K562 (cell line): ENCODE measurements at regions not wholly inside any gene's neighbourhood (a gene's known extent, or its start where the extent isn't known, plus 50 kb on each side); places are given as distances from the start of the nearest gene placed in this dataset.
A peak's percentile ranks its signal among the peaks of the same experiment; 100 is the strongest.

Source experiments
- ATAC-seq: fragments of 200-7000 bp; cut with Tn5 transposase; 3 replicates; pipeline ENCODE4 v1.9.1; 2020; ENCODE audit warnings: moderate library complexity
- BruUV-seq: library from RNA; stranded (reverse); fragments of 400-500 nt; replicated peaks from 2 replicates; lab custom pipeline; 2021; lab: Mats Ljungman, UMichigan
- CTCF ChIA-PET: fragments of 300-600 bp; formaldehyde crosslinking; extraction: SDS; loops from one replicate; lab custom pipeline; 2021; ENCODE audit warnings: low intra/inter-chr PET ratio; lab: Yijun Ruan, JAX
- POLR2A ChIA-PET: fragments of 300-600, 350-650 bp; sonication (Branson Sonifier 250); formaldehyde crosslinking; extraction: SDS; loops from one replicate; lab custom pipeline; 2021; ENCODE audit warnings: antibody characterized with exemption, inconsistent platforms; lab: Yijun Ruan, JAX
- DNase-seq, 4 experiments: peaks; one replicate each; pipeline versions ENCODE4 v3.0.0 to v3.0.0-alpha.2; 2011 to 2018; ENCODE audit warnings: low spot score in 3 of 4, mixed read lengths in 3 of 4; ENCODE audit errors: extremely low read depth in 1 of 4
- FAIRE-seq: peaks from 2 replicates; lab custom pipeline; 2011; peaks lifted over from hg19 to GRCh38; lab: Jason Lieb, UNC
- H2AFZ ChIP-seq: 2 replicates; pipeline ENCODE4 v1.6.0; 2011; ENCODE audit warnings: low read depth, low read length, control low read depth, inconsistent platforms
- H3K27ac ChIP-seq: fragments of 200-600 bp; 3 replicates; pipeline ENCODE4 v1.8.0; 2011; ENCODE audit warnings: low read depth, mild to moderate bottlenecking, control low read depth, inconsistent platforms, low read length, moderate library complexity, mixed read lengths; ENCODE audit errors: extremely low read depth
- H3K27me3 ChIP-seq, 2 experiments: fragments of 300-600 bp in 1 of 2; 2 replicates in 1 of 2; 3 replicates in 1 of 2; pipeline versions ENCODE4 v1.6.0 to v1.8.0; 2011; ENCODE audit warnings: inconsistent platforms in 2 of 2, low read length in 2 of 2, mild to moderate bottlenecking in 1 of 2, mixed read lengths in 1 of 2, moderate library complexity in 1 of 2; ENCODE audit not compliant: control insufficient read depth in 2 of 2, insufficient read depth in 2 of 2
- H3K36me3 ChIP-seq: fragments of 300-600 bp; 3 replicates; pipeline ENCODE4 v1.8.0; 2011; ENCODE audit warnings: mild to moderate bottlenecking, low read length, inconsistent platforms; ENCODE audit not compliant: control insufficient read depth, insufficient read depth
- H3K4me1 ChIP-seq, 2 experiments: fragments of 200-600 bp in 1 of 2; replicated peaks in 1 of 2; 2 replicates in 1 of 2; 3 replicates in 1 of 2; pipeline versions ENCODE4 v1.5.1 to v1.8.0; 2011; ENCODE audit warnings: inconsistent platforms in 2 of 2, low read length in 2 of 2, mild to moderate bottlenecking in 1 of 2, mixed read lengths in 1 of 2, moderate library complexity in 1 of 2; ENCODE audit not compliant: control insufficient read depth in 2 of 2, insufficient read depth in 2 of 2
- H3K4me2 ChIP-seq: 2 replicates; pipeline ENCODE4 v1.6.1; 2011; ENCODE audit warnings: low read length, control low read depth, inconsistent platforms, mixed read lengths; ENCODE audit not compliant: insufficient read depth
- H3K4me3 ChIP-seq: fragments of 200-600 bp; sonication (generic), shearing (Covaris generic); 2 replicates; pipeline ENCODE4 v1.5.1; 2016; ENCODE audit warnings: control low read depth, inconsistent platforms
- H3K79me2 ChIP-seq: fragments of 200-600 bp; 3 replicates; pipeline ENCODE4 v1.8.0; 2011; ENCODE audit warnings: low read length, inconsistent platforms; ENCODE audit not compliant: control insufficient read depth, insufficient read depth
- H3K9ac ChIP-seq, 2 experiments: 2 replicates each; pipeline versions ENCODE4 v1.6.0 to v1.6.1; 2011; ENCODE audit warnings: low read depth in 2 of 2, low read length in 2 of 2, control low read depth in 1 of 2, inconsistent platforms in 1 of 2, mild to moderate bottlenecking in 1 of 2, mixed read lengths in 1 of 2; ENCODE audit not compliant: insufficient read depth in 1 of 2
- H3K9me1 ChIP-seq: one replicate; pipeline ENCODE4 v1.6.0; 2011; ENCODE audit warnings: inconsistent platforms, mild to moderate bottlenecking, low read length, moderate library complexity; ENCODE audit not compliant: control insufficient read depth, insufficient read depth
- H3K9me3 ChIP-seq: replicated peaks from 2 replicates; pipeline ENCODE4 v1.5.1; 2011; ENCODE audit warnings: low read depth, low read length, inconsistent platforms; ENCODE audit not compliant: control insufficient read depth, insufficient read depth
- H4K20me1 ChIP-seq: replicated peaks from 2 replicates; pipeline ENCODE4 v1.6.1; 2011; ENCODE audit warnings: low read length, inconsistent platforms, mixed read lengths; ENCODE audit not compliant: control insufficient read depth, insufficient read depth
- ATF1 ChIP-seq, 2 experiments: fragments of 450-650 bp in 1 of 2; IDR thresholded peaks; 2 replicates each; pipeline ENCODE4 v1.6.1; 2016; ENCODE audit warnings: missing compliant biosample characterization in 1 of 2, missing genetic modification characterization in 1 of 2
- BACH1 ChIP-seq: fragments of 200-800 bp; sonication (Bioruptor generic); IDR thresholded peaks from 2 replicates; pipeline ENCODE4 v1.6.1; 2016; ENCODE audit warnings: missing genetic modification characterization, missing compliant biosample characterization
- BRD9 ChIP-seq: fragments of 450-650 bp; IDR thresholded peaks from 2 replicates; pipeline ENCODE4 v1.6.1; 2018; ENCODE audit warnings: low read depth; ENCODE audit not compliant: partially characterized antibody
- C11orf30 ChIP-seq: fragments of 450-650 bp; IDR thresholded peaks from 2 replicates; pipeline ENCODE4 v1.6.1; 2016; ENCODE audit warnings: low read depth, mild to moderate bottlenecking
- CBX1 ChIP-seq: sonication (generic); IDR thresholded peaks from 2 replicates; pipeline ENCODE4 v1.6.1; 2016; ENCODE audit warnings: antibody characterized with exemption, low read depth, mild to moderate bottlenecking
- HMG20A ChIP-seq: fragments of 450-650 bp; formaldehyde crosslinking; conservative IDR thresholded peaks from 2 replicates; pipeline ENCODE4 v1.4.0; 2020; ENCODE audit warnings: mild to moderate bottlenecking, mixed read lengths
- JUN ChIP-seq, 2 experiments: sonication (generic) in 1 of 2; formaldehyde crosslinking in 1 of 2; IDR thresholded peaks; 2 replicates each; pipeline versions ENCODE4 v1.6.1 to v1.8.0; 2012 to 2022; ENCODE audit warnings: borderline replicate concordance in 2 of 2, mild to moderate bottlenecking in 2 of 2, improper control_type of control experiment in 1 of 2, low read depth in 1 of 2, low read length in 1 of 2, missing genetic modification reagents in 1 of 2
- MAFF ChIP-seq: IDR thresholded peaks from 2 replicates; pipeline ENCODE4 v1.6.1; 2012; ENCODE audit warnings: low read length, improper control_type of control experiment
- MTA2 ChIP-seq: fragments of 450-650 bp; IDR thresholded peaks from 2 replicates; pipeline ENCODE4 v1.6.1; 2016; ENCODE audit warnings: low read depth
- PURB ChIP-seq: sonication (generic); formaldehyde crosslinking; IDR thresholded peaks from 2 replicates; pipeline ENCODE4 v1.9.0; 2021; ENCODE audit warnings: low read depth, mild to moderate bottlenecking, missing genetic modification reagents
- RFX1 ChIP-seq: fragments of 450-650 bp; IDR thresholded peaks from 2 replicates; pipeline ENCODE4 v1.6.1; 2016; ENCODE audit warnings: mild to moderate bottlenecking, moderate library complexity
- YBX1 ChIP-seq: fragments of 450-650 bp; IDR thresholded peaks from 2 replicates; pipeline ENCODE4 v1.7.1; 2016; ENCODE audit warnings: mild to moderate bottlenecking
- ZBTB9 ChIP-seq: fragments of 450-650 bp; formaldehyde crosslinking; IDR thresholded peaks from 2 replicates; pipeline ENCODE4 v1.4.0; 2020; ENCODE audit warnings: mild to moderate bottlenecking, moderate library complexity
- ZFP30 ChIP-seq: fragments of 250-450 bp; sonication (Bioruptor Pico); IDR thresholded peaks from 2 replicates; pipeline ENCODE4 v1.8.0; 2022; ENCODE audit warnings: moderate library complexity, mild to moderate bottlenecking, inconsistent platforms, borderline replicate concordance
- ZNF124 ChIP-seq: sonication (generic); formaldehyde crosslinking; IDR thresholded peaks from 2 replicates; pipeline ENCODE4 v1.8.1; 2022; ENCODE audit warnings: missing genetic modification reagents
- ZNF316 ChIP-seq: fragments of 450-650 bp; IDR thresholded peaks from 2 replicates; pipeline ENCODE4 v1.6.1; 2016
- ZNF609 ChIP-seq: sonication (generic); formaldehyde crosslinking; IDR thresholded peaks from 2 replicates; pipeline ENCODE4 v1.8.1; 2023; ENCODE audit warnings: missing genetic modification reagents, mild to moderate bottlenecking, borderline replicate concordance
- WGBS: fragments of 100-300 bp; shearing (Covaris generic); methylation state at CpG from one replicate; pipeline ENCODE4 v1.1.6; 2016; ENCODE audit warnings: low coverage, mixed read lengths; ENCODE audit not compliant: insufficient coverage; ENCODE audit errors: missing lambda C conversion rate; 5-methylcytosine and 5-hydroxymethylcytosine counted together
- in situ Hi-C: fragments of 300-500 bp; cut with MboI; formaldehyde crosslinking; loops from 4 replicates; pipeline ENCODE4 v1.15.0; 2018; ENCODE audit warnings: inconsistent platforms, mixed read lengths
- intact Hi-C: fragments of 100-400 bp; cut with micrococcal nuclease; formaldehyde crosslinking; loops from 2 replicates; pipeline ENCODE4 v1.14.2; 2022

DNA sequence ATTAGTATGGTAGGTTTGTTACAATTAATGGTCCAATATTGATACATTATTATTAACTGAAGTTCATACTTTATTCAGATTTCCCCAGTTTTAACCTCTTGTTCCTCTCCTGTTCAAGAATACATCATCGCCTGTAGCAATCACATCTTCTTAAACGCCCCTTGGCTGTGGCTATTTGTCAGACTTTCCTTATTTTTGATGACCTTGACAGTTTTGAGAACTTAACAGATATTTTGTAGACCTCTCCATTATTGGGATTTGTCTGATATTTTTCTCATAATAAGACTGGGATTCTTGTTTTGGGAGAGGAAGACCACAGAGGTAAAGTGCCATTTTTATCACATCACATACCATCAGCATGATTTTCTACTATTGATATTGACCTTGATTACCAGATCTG lies 112.3 kb upstream of the MARCHF11 start:
- CTCF ChIA-PET: no interaction called here
- Histone ChIP-seq H3K4me3 (no peak overlapping the region), H3K9me1 (no peaks in the 10 kb centered on the region), H3K9ac (no peak overlapping the region), H3K4me2 (no peak overlapping the region), H3K27me3 (no peaks in the 10 kb centered on the region), H3K4me1 (no peaks in the 10 kb centered on the region), H2AFZ (no peak overlapping the region), H3K9me3 (no peaks in the 10 kb centered on the region), H3K79me2 (no peaks in the 10 kb centered on the region), H3K36me3 (no peaks in the 10 kb centered on the region), H4K20me1 (no peaks in the 10 kb centered on the region), H3K27ac (no peak overlapping the region)
- intact Hi-C loops: no loop called here
- DNase-seq (no peak), ATAC-seq (no peak), FAIRE-seq (no peak)
- no TSS peak for BruUV-seq
- 0% methylated on average over 2 of the region's 2 CpGs for WGBS
- in situ Hi-C loops: no loop called here
- TF ChIP-seq ZFP30 (CRISPR knock-in tag) (no peak), MAFF (peak; percentile 18; the same call in 1 of the 2 replicates), ATF1 (CRISPR knock-in tag; IDR thresholded peaks at IDR 0.05) (no peak), ATF1 (tag; IDR thresholded peaks at IDR 0.05) (no peak), ZBTB9 (no peak), C11orf30 (0 out of 2 replicates have a peak, but pooled peaks have one; percentile 8), ZNF316 (peak; percentile 13; the same call in 1 of the 2 replicates), MTA2 (no peak), BACH1 (tag) (no peak), PURB (no peak), BRD9 (no peak), RFX1 (no peak), CBX1 (no peak), YBX1 (no peak), JUN (IDR thresholded peaks at IDR 0.05; ENCODE audit: borderline replicate concordance, low read depth, low read length) (no peak), JUN (CRISPR knock-in tag; IDR thresholded peaks at IDR 0.05; ENCODE audit: borderline replicate concordance) (no peak), HMG20A (no peak), ZNF609 (no peak), ZNF124 (no peak)
- POLR2A ChIA-PET: no interaction called here
